Endodermal cell (in vitro differentiated cells): ENCODE measurements at regions not wholly inside any gene's neighbourhood (a gene's known extent, or its start where the extent isn't known, plus 50 kb on each side); places are given as distances from the start of the nearest gene placed in this dataset.

Experiments
- DNase-seq: peaks from one replicate; pipeline ENCODE4 v3.0.0-alpha.2; 2017
- H3K27ac ChIP-seq: 2 replicates; pipeline ENCODE4 v1.5.1; 2013; ENCODE audit warnings: mild to moderate bottlenecking, low read depth, low read length, moderate library complexity
- H3K27me3 ChIP-seq: 2 replicates; pipeline ENCODE4 v1.6.1; 2013; ENCODE audit warnings: mild to moderate bottlenecking, low read length, moderate library complexity; ENCODE audit not compliant: insufficient read depth, control insufficient read depth, poor library complexity, severe bottlenecking
- H3K36me3 ChIP-seq: 2 replicates; pipeline ENCODE4 v1.7.0; 2013; ENCODE audit warnings: mild to moderate bottlenecking, low read length, moderate library complexity; ENCODE audit not compliant: control insufficient read depth, insufficient read depth
- H3K4me1 ChIP-seq: one replicate; pipeline ENCODE4 v1.7.0; 2013; ENCODE audit warnings: low read length; ENCODE audit not compliant: control insufficient read depth, insufficient read depth
- H3K4me3 ChIP-seq: 2 replicates; pipeline ENCODE4 v1.5.1; 2013; ENCODE audit warnings: mild to moderate bottlenecking, low read length, moderate library complexity
- H3K9ac ChIP-seq: 2 replicates; pipeline ENCODE4 v1.6.1; 2013; ENCODE audit warnings: mild to moderate bottlenecking, low read length, moderate library complexity; ENCODE audit not compliant: poor library complexity, severe bottlenecking; ENCODE audit errors: extremely low read depth
- H3K9me3 ChIP-seq: 2 replicates; pipeline ENCODE4 v1.6.1; 2013; ENCODE audit warnings: mild to moderate bottlenecking, low read length, moderate library complexity; ENCODE audit not compliant: control insufficient read depth
- H3K27ac Mint-ChIP-seq: 2 replicates; pipeline ENCODE4 v1.8.0; 2020; ENCODE audit warnings: mixed read lengths
- H3K27me3 Mint-ChIP-seq: 2 replicates; pipeline ENCODE4 v1.8.0; 2021; ENCODE audit warnings: mild to moderate bottlenecking, mixed read lengths; ENCODE audit not compliant: insufficient read depth
- H3K36me3 Mint-ChIP-seq: 2 replicates; pipeline ENCODE4 v1.8.0; 2020; ENCODE audit warnings: low read depth, mixed read lengths
- H3K4me1 Mint-ChIP-seq: 2 replicates; pipeline ENCODE4 v1.8.0; 2020; ENCODE audit warnings: mixed read lengths
- H3K4me3 Mint-ChIP-seq: 2 replicates; pipeline ENCODE4 v1.8.0; 2020; ENCODE audit warnings: mild to moderate bottlenecking, moderate library complexity, mixed read lengths
- H3K9me3 Mint-ChIP-seq: 2 replicates; pipeline ENCODE4 v1.8.0; 2020; ENCODE audit warnings: mild to moderate bottlenecking, mixed read lengths
- WGBS, 2 experiments: methylation state at CpG; one replicate each; pipeline versions ENCODE4 v1.1.5 to v1.1.7; 2013; ENCODE audit warnings: missing lambda C conversion rate in 2 of 2, mixed read lengths in 1 of 2; ENCODE audit not compliant: insufficient coverage in 1 of 2, insufficient read length in 1 of 2; 5-methylcytosine and 5-hydroxymethylcytosine counted together
- TF ChIP-seq, protein P1 (sequence below): fragments of 200-600 bp; sonication (generic); conservative IDR thresholded peaks from 2 replicates; pipeline ENCODE4 v1.5.0; 2021; ENCODE audit warnings: antibody characterized with exemption, mild to moderate bottlenecking

GRCh38 chr10:133021963-133022775 lies 65.6 kb upstream of the ADGRA1 start:
- no peak for DNase-seq
- Histone ChIP-seq H3K9me3 (no peaks in the 10 kb centered on the region), H3K9ac (no peak overlapping the region), H3K27me3 (no peaks in the 10 kb centered on the region), H3K4me1 (no peaks in the 10 kb centered on the region), H3K27ac (no peak overlapping the region), H3K36me3 (no peaks in the 10 kb centered on the region), H3K4me3 (no peak overlapping the region)
- TF ChIP-seq, protein P1, sequence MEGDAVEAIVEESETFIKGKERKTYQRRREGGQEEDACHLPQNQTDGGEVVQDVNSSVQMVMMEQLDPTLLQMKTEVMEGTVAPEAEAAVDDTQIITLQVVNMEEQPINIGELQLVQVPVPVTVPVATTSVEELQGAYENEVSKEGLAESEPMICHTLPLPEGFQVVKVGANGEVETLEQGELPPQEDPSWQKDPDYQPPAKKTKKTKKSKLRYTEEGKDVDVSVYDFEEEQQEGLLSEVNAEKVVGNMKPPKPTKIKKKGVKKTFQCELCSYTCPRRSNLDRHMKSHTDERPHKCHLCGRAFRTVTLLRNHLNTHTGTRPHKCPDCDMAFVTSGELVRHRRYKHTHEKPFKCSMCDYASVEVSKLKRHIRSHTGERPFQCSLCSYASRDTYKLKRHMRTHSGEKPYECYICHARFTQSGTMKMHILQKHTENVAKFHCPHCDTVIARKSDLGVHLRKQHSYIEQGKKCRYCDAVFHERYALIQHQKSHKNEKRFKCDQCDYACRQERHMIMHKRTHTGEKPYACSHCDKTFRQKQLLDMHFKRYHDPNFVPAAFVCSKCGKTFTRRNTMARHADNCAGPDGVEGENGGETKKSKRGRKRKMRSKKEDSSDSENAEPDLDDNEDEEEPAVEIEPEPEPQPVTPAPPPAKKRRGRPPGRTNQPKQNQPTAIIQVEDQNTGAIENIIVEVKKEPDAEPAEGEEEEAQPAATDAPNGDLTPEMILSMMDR: no peak
- Mint-ChIP-seq H3K4me1 (peaks cover 4% of the 10 kb centered on the region), H3K4me3 (no peak overlapping the region), H3K27ac (no peak overlapping the region), H3K27me3 (peaks cover 10% of the 10 kb centered on the region), H3K9me3 (no peaks in the 10 kb centered on the region), H3K36me3 (no peaks in the 10 kb centered on the region)
- 92 to 95% methylated on average over 30 to 50 of the region's 50 CpGs for WGBS, 2 experiments

DNA sequence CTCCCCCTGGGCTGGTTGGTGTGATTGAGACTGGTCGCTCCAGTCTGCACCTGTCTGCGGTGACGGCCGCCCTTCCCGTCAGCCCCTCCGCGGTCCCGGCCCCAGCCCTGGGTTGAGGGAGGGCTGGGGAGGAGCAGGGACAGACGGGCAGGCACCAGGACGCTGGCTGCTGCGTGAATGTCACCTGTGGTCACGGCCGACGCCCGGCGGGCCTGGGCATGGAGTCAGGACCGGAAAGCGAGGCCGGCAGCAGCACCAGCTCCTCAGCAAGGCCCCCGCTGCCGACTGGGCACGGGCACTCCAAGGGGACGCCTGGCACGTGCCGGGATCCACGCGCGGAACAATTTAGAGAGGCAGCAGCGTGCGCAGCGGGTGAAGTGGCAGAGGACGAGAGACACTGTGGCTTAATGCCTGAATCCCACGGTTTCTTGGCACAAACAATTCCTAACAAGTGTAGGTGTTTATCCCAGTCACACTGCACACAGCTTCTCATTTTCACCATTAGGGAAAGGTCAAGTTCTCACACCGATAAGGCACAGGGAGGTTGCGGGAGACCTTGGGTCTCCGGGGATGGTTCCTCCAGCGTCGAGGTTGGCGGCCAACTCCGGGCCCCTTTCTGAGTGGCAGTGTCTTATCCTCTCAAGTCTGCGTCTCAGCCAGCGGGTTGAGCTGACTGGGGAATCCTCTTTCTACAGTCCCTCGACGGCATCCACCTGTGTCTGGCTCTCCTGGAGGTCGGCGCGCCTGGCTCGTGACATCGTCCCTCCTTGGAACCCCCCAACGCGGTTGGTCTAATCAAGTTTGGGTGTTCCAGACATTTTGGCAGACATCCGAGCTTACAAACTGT lies 66.4 kb upstream of the ADGRA1 start:
- Mint-ChIP-seq H3K4me3 (no peak overlapping the region), H3K27me3 (peaks cover 10% of the 10 kb centered on the region), H3K4me1 (peaks cover 4% of the 10 kb centered on the region), H3K36me3 (no peaks in the 10 kb centered on the region), H3K9me3 (no peaks in the 10 kb centered on the region), H3K27ac (no peak overlapping the region)
- no peak overlapping the region for H3K4me3 ChIP-seq
- H3K27me3 ChIP-seq: no peaks in the 10 kb centered on the region
- no peaks in the 10 kb centered on the region for H3K36me3 ChIP-seq
- WGBS, 2 experiments: 96% methylated on average over 45 to 52 of the region's 52 CpGs
- no peaks in the 10 kb centered on the region for H3K4me1 ChIP-seq
- TF ChIP-seq, protein P1: no peak
- no peak overlapping the region for H3K9ac ChIP-seq
- no peaks in the 10 kb centered on the region for H3K9me3 ChIP-seq
- DNase-seq: no peak
- H3K27ac ChIP-seq: no peak overlapping the region

- no peaks in the 10 kb centered on the region for H3K9me3 ChIP-seq
- no peak overlapping the region for H3K9ac ChIP-seq
- Mint-ChIP-seq H3K27me3 (peaks cover 10% of the 10 kb centered on the region), H3K9me3 (no peaks in the 10 kb centered on the region), H3K4me3 (no peak overlapping the region), H3K4me1 (peaks cover 4% of the 10 kb centered on the region), H3K27ac (no peak overlapping the region), H3K36me3 (no peaks in the 10 kb centered on the region)
- DNase-seq: no peak
- H3K27ac ChIP-seq: no peak overlapping the region
- H3K4me1 ChIP-seq: no peaks in the 10 kb centered on the region
- TF ChIP-seq, protein P1: no peak
- H3K36me3 ChIP-seq: no peaks in the 10 kb centered on the region
- no peaks in the 10 kb centered on the region for H3K27me3 ChIP-seq
- no peak overlapping the region for H3K4me3 ChIP-seq
- 85 to 89% methylated on average over 22 to 27 of the region's 29 CpGs for WGBS, 2 experiments
These were observed 67.4 kb upstream of the ADGRA1 start for GRCh38 chr10:133020193-133020817.
